ENCODE measurements at regions not wholly inside any gene's neighbourhood (a gene's known extent, or its start where the extent isn't known, plus 50 kb on each side); places are given as distances from the start of the nearest gene placed in this dataset.

GRCh38 chr6:144756469-144756868, 471.3 kb downstream of the UTRN start:
- H3K4me3 ChIP-seq, result no peak overlapping the region
- no peaks in the 10 kb centered on the region for H3K27me3 Mint-ChIP-seq (ENCODE audit: insufficient read depth, low read depth, poor library complexity)
- H3K4me2 ChIP-seq, result no peak overlapping the region

DNA sequence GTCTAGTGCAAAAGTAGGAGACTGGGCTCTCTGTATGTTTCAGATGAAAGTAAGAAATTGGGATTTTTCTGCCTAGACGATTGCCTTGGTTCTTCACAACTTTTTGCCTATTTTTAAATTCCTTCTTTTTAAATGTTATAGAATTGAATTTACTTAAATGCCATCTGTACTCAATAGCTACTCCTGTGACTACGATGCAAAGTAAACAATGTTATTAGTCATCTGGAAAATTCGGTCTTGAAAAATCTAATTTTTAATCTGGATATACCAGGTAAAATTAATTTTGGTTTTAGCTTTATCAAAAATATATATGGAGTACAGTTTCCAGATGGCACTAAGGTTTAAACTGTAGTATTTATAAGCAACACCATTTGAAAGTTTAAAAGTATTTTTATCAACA, 472.2 kb downstream of the UTRN start:
- Histone ChIP-seq H3K36me3 (ENCODE audit: insufficient read depth) (no peaks in the 10 kb centered on the region), H3K27ac (ENCODE audit: low read depth) (no peak overlapping the region), H3K4me1 (ENCODE audit: insufficient read depth) (peaks cover 11% of the 10 kb centered on the region; the same call in 1 of the 2 replicates), H3K27me3 (ENCODE audit: insufficient read depth) (no peaks in the 10 kb centered on the region), H4K20me1 (replicated peaks; ENCODE audit: insufficient read depth) (no peaks in the 10 kb centered on the region), H3K9me2 (ENCODE audit: insufficient read depth) (no peaks in the 10 kb centered on the region), H3F3A (replicated peaks; ENCODE audit: low read depth) (no peaks in the 10 kb centered on the region), H3K4me2 (no peak overlapping the region), H3K79me2 (replicated peaks; ENCODE audit: insufficient read depth) (no peaks in the 10 kb centered on the region), H2AFZ (no peak overlapping the region), H3K4me3 (no peak overlapping the region)
- H3K4me1 Mint-ChIP-seq, result peaks cover 6% of the 10 kb centered on the region; the same call in 2 of the 3 replicates
- DNase-seq (ENCODE audit: low spot score) (no peak), ATAC-seq (no peak)
- H3K27me3 Mint-ChIP-seq (ENCODE audit: insufficient read depth, low read depth, poor library complexity), result no peaks in the 10 kb centered on the region
- H3K4me3 Mint-ChIP-seq, result no peak overlapping the region
- H3K36me3 Mint-ChIP-seq (ENCODE audit: low read depth), result no peaks in the 10 kb centered on the region; the same call in 2 of the 3 replicates
- H3K9me3 Mint-ChIP-seq, result no peaks in the 10 kb centered on the region
- H3K27ac Mint-ChIP-seq, result no peak overlapping the region
- TF ChIP-seq, protein P1, sequence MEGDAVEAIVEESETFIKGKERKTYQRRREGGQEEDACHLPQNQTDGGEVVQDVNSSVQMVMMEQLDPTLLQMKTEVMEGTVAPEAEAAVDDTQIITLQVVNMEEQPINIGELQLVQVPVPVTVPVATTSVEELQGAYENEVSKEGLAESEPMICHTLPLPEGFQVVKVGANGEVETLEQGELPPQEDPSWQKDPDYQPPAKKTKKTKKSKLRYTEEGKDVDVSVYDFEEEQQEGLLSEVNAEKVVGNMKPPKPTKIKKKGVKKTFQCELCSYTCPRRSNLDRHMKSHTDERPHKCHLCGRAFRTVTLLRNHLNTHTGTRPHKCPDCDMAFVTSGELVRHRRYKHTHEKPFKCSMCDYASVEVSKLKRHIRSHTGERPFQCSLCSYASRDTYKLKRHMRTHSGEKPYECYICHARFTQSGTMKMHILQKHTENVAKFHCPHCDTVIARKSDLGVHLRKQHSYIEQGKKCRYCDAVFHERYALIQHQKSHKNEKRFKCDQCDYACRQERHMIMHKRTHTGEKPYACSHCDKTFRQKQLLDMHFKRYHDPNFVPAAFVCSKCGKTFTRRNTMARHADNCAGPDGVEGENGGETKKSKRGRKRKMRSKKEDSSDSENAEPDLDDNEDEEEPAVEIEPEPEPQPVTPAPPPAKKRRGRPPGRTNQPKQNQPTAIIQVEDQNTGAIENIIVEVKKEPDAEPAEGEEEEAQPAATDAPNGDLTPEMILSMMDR (conservative IDR thresholded peaks at IDR 0.05; ENCODE audit: low read depth in 2 of 2), result no peak
- TF ChIP-seq CREB1 (CRISPR knock-in tag; IDR thresholded peaks at IDR 0.05; ENCODE audit: low read depth) (no peak), EZH2phosphoT487 (IDR thresholded peaks at IDR 0.05; ENCODE audit: unreplicated experiment) (no peak), JUNB (IDR thresholded peaks at IDR 0.05; ENCODE audit: unreplicated experiment) (no peak), STAT1 (IDR thresholded peaks at IDR 0.05; ENCODE audit: unreplicated experiment) (no peak), POLR2AphosphoS5 (IDR thresholded peaks at IDR 0.05; ENCODE audit: low read depth) (no peak), ETS1 (IDR thresholded peaks at IDR 0.05) (no peak), EZH2 (IDR thresholded peaks at IDR 0.05; ENCODE audit: low read depth, unreplicated experiment) (no peak)
- TF ChIP-seq, protein P2, sequence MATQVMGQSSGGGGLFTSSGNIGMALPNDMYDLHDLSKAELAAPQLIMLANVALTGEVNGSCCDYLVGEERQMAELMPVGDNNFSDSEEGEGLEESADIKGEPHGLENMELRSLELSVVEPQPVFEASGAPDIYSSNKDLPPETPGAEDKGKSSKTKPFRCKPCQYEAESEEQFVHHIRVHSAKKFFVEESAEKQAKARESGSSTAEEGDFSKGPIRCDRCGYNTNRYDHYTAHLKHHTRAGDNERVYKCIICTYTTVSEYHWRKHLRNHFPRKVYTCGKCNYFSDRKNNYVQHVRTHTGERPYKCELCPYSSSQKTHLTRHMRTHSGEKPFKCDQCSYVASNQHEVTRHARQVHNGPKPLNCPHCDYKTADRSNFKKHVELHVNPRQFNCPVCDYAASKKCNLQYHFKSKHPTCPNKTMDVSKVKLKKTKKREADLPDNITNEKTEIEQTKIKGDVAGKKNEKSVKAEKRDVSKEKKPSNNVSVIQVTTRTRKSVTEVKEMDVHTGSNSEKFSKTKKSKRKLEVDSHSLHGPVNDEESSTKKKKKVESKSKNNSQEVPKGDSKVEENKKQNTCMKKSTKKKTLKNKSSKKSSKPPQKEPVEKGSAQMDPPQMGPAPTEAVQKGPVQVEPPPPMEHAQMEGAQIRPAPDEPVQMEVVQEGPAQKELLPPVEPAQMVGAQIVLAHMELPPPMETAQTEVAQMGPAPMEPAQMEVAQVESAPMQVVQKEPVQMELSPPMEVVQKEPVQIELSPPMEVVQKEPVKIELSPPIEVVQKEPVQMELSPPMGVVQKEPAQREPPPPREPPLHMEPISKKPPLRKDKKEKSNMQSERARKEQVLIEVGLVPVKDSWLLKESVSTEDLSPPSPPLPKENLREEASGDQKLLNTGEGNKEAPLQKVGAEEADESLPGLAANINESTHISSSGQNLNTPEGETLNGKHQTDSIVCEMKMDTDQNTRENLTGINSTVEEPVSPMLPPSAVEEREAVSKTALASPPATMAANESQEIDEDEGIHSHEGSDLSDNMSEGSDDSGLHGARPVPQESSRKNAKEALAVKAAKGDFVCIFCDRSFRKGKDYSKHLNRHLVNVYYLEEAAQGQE (IDR thresholded peaks at IDR 0.05; ENCODE audit: unreplicated experiment), result no peak

More at GRCh38 chr6:144756469-144756868, 471.3 kb downstream of the UTRN start:
- Mint-ChIP-seq H3K4me3 (no peak overlapping the region), H3K27ac (no peak overlapping the region), H3K4me1 (peaks cover 6% of the 10 kb centered on the region; the same call in 2 of the 3 replicates), H3K36me3 (ENCODE audit: low read depth) (no peaks in the 10 kb centered on the region; the same call in 2 of the 3 replicates), H3K9me3 (no peaks in the 10 kb centered on the region)
- H3K79me2 ChIP-seq (replicated peaks; ENCODE audit: insufficient read depth), result no peaks in the 10 kb centered on the region
- no peaks in the 10 kb centered on the region for H3F3A ChIP-seq (replicated peaks; ENCODE audit: low read depth)
- H2AFZ ChIP-seq, result no peak overlapping the region
- H3K27ac ChIP-seq (ENCODE audit: low read depth), result no peak overlapping the region
- peaks cover 11% of the 10 kb centered on the region; the same call in 1 of the 2 replicates for H3K4me1 ChIP-seq (ENCODE audit: insufficient read depth)
- ATAC-seq (no peak), DNase-seq (ENCODE audit: low spot score) (no peak)
- H3K36me3 ChIP-seq (ENCODE audit: insufficient read depth), result no peaks in the 10 kb centered on the region
- no peaks in the 10 kb centered on the region for H3K9me2 ChIP-seq (ENCODE audit: insufficient read depth)
- no peaks in the 10 kb centered on the region for H4K20me1 ChIP-seq (replicated peaks; ENCODE audit: insufficient read depth)
- no peaks in the 10 kb centered on the region for H3K27me3 ChIP-seq (ENCODE audit: insufficient read depth)
- no peak for TF ChIP-seq ZNF331 (CRISPR knock-in tag; IDR thresholded peaks at IDR 0.05; ENCODE audit: low read depth)

All from GM23338 (cell line).